HCT116 (cell line): ENCODE measurements at regions not wholly inside any gene's neighbourhood (a gene's known extent, or its start where the extent isn't known, plus 50 kb on each side); places are given as distances from the start of the nearest gene placed in this dataset.

Experiments
- ATAC-seq: fragments of 200-7000 bp; cut with Tn5 transposase; 2 replicates; pipeline ENCODE4 v1.9.1; 2020; ENCODE audit warnings: mild to moderate bottlenecking, moderate library complexity
- BruUV-seq: library from RNA; stranded (reverse); fragments of 400-500 nt; replicated peaks from 2 replicates; lab custom pipeline; 2021; lab: Mats Ljungman, UMichigan
- CTCF ChIA-PET: fragments of 300-600 bp; sonication (Branson Sonifier 250); formaldehyde crosslinking; loops from one replicate; lab custom pipeline; 2021; ENCODE audit warnings: antibody characterized with exemption; lab: Charles Lee
- POLR2A ChIA-PET: fragments of 300-600, 350-600 bp; sonication (Branson Sonifier 250); formaldehyde crosslinking; loops from one replicate; lab custom pipeline; 2021; ENCODE audit warnings: antibody characterized with exemption; lab: Charles Lee
- RAD21 ChIA-PET, 2 experiments: fragments of 300-600 bp; sonication (Branson Sonifier 250); formaldehyde crosslinking; loops; one replicate each; lab custom pipeline; 2023; ENCODE audit warnings: low total read pairs in 2 of 2; ENCODE audit not compliant: uncharacterized antibody in 2 of 2, unreplicated experiment in 2 of 2, low non-redundant PET in 1 of 2; lab: Charles Lee
- DNase-seq: peaks from one replicate; pipeline ENCODE4 v3.0.0-alpha.2; 2010; ENCODE audit warnings: low read depth, low spot score
- H2AFZ ChIP-seq: fragments of 200-600 bp; shearing (Covaris generic), sonication (generic); 2 replicates; pipeline ENCODE4 v1.6.1; 2017; ENCODE audit warnings: low read depth, mixed run types, mixed read lengths, antibody characterized with exemption, low read length; ENCODE audit not compliant: poor library complexity, severe bottlenecking
- H3K27ac ChIP-seq: 2 replicates; pipeline ENCODE4 v1.5.1; 2012; ENCODE audit warnings: low read depth, low read length
- H3K27me3 ChIP-seq: fragments of 200-600 bp; sonication (generic); 2 replicates; pipeline ENCODE4 v1.6.1; 2016; ENCODE audit warnings: mixed run types, low read length, mixed read lengths; ENCODE audit not compliant: insufficient read depth
- H3K36me3 ChIP-seq, 2 experiments: fragments of 200-500 bp in 1 of 2; fragments of 200-600 bp in 1 of 2; sonication (Bioruptor generic) in 1 of 2; sonication (generic) in 1 of 2; 2 replicates each; pipeline versions ENCODE4 v1.5.1 to v1.6.1; 2014 to 2016; ENCODE audit warnings: low read length in 2 of 2, inconsistent platforms in 1 of 2, mixed read lengths in 1 of 2, mixed run types in 1 of 2; ENCODE audit not compliant: insufficient read depth in 2 of 2, control insufficient read depth in 1 of 2
- H3K4me1 ChIP-seq, 2 experiments: fragments of 200-600 bp in 1 of 2; sonication (generic) in 1 of 2; 2 replicates each; pipeline versions ENCODE4 v1.5.1 to v1.6.1; 2012 to 2017; ENCODE audit warnings: low read length in 2 of 2, inconsistent platforms in 1 of 2, mild to moderate bottlenecking in 1 of 2, mixed read lengths in 1 of 2, mixed run types in 1 of 2, moderate library complexity in 1 of 2; ENCODE audit not compliant: insufficient read depth in 2 of 2, control insufficient read depth in 1 of 2
- H3K4me2 ChIP-seq: fragments of 200-600 bp; sonication (generic); 2 replicates; pipeline ENCODE4 v1.6.1; 2017; ENCODE audit warnings: mixed run types, low read length, mixed read lengths
- H3K4me3 ChIP-seq, 2 experiments: fragments of 200-600 bp in 1 of 2; sonication (generic) in 1 of 2; replicated peaks in 1 of 2; 2 replicates each; pipeline ENCODE4 v1.5.1; 2011 to 2016; ENCODE audit warnings: low read length in 2 of 2, control low read depth in 1 of 2, low read depth in 1 of 2, mild to moderate bottlenecking in 1 of 2, mixed read lengths in 1 of 2, mixed run types in 1 of 2
- H3K79me2 ChIP-seq: fragments of 200-600 bp; sonication (generic); 2 replicates; pipeline ENCODE4 v1.6.1; 2017; ENCODE audit warnings: mild to moderate bottlenecking, mixed run types, low read length, moderate library complexity, mixed read lengths; ENCODE audit not compliant: insufficient read depth
- H3K9ac ChIP-seq: fragments of 200-600 bp; sonication (generic); 2 replicates; pipeline ENCODE4 v1.6.1; 2016; ENCODE audit warnings: low read length, mixed read lengths
- H3K9me2 ChIP-seq: fragments of 200-600 bp; sonication (generic), shearing (Covaris generic); 2 replicates; pipeline ENCODE4 v1.6.1; 2017; ENCODE audit warnings: mixed run types, mild to moderate bottlenecking, moderate library complexity; ENCODE audit not compliant: insufficient read depth
- H3K9me3 ChIP-seq, 2 experiments: fragments of 200-500 bp in 1 of 2; fragments of 200-600 bp in 1 of 2; sonication (Bioruptor generic) in 1 of 2; sonication (generic) in 1 of 2; 2 replicates each; pipeline ENCODE4 v1.6.1; 2014 to 2017; ENCODE audit warnings: low read length in 2 of 2, mixed read lengths in 2 of 2, inconsistent platforms in 1 of 2, low read depth in 1 of 2, mild to moderate bottlenecking in 1 of 2, mixed run types in 1 of 2, moderate library complexity in 1 of 2; ENCODE audit not compliant: control insufficient read depth in 1 of 2, insufficient read depth in 1 of 2
- H4K20me1 ChIP-seq: fragments of 200-600 bp; sonication (generic), shearing (Covaris generic); 2 replicates; pipeline ENCODE4 v1.6.1; 2017; ENCODE audit warnings: mixed run types, mild to moderate bottlenecking, moderate library complexity; ENCODE audit not compliant: insufficient read depth
- CBX3 ChIP-seq: IDR thresholded peaks from 2 replicates; pipeline ENCODE4 v1.6.1; 2012; ENCODE audit warnings: low read depth
- CEBPB ChIP-seq: IDR thresholded peaks from 2 replicates; pipeline ENCODE4 v1.6.1; 2012; ENCODE audit warnings: low read depth
- CTCF ChIP-seq, 3 experiments: fragments of 200-600 bp in 1 of 3; sonication (generic) in 1 of 3; IDR thresholded peaks in 2 of 3; conservative IDR thresholded peaks in 1 of 3; 2 replicates each; pipeline ENCODE4 v1.5.1; 2012 to 2017; ENCODE audit warnings: low read depth in 2 of 3, low read length in 2 of 3, antibody characterized with exemption in 1 of 3, borderline replicate concordance in 1 of 3, control low read depth in 1 of 3, mild to moderate bottlenecking in 1 of 3, mixed read lengths in 1 of 3, mixed run types in 1 of 3, moderate library complexity in 1 of 3; ENCODE audit not compliant: insufficient read depth in 1 of 3
- EGR1 ChIP-seq: IDR thresholded peaks from 2 replicates; pipeline ENCODE4 v1.6.1; 2012; ENCODE audit warnings: low read depth
- ELF1 ChIP-seq: IDR thresholded peaks from 2 replicates; pipeline ENCODE4 v1.6.1; 2012; ENCODE audit warnings: low read depth, borderline replicate concordance
- FOSL1 ChIP-seq: IDR thresholded peaks from 2 replicates; pipeline ENCODE4 v1.6.1; 2012; ENCODE audit warnings: low read depth
- JUND ChIP-seq: IDR thresholded peaks from 2 replicates; pipeline ENCODE4 v1.6.1; 2012
- POLR2A ChIP-seq: IDR thresholded peaks from 2 replicates; pipeline ENCODE4 v1.7.0; 2011; ENCODE audit warnings: borderline replicate concordance; ENCODE audit not compliant: insufficient read depth, insufficient read length; ENCODE audit errors: extremely low read depth
- POLR2AphosphoS5 ChIP-seq: IDR thresholded peaks from 2 replicates; pipeline ENCODE4 v1.6.1; 2011; ENCODE audit warnings: mild to moderate bottlenecking, low read depth, low read length, moderate library complexity
- RAD21 ChIP-seq: IDR thresholded peaks from 2 replicates; pipeline ENCODE4 v1.6.1; 2012; ENCODE audit warnings: low read depth, mild to moderate bottlenecking
- SIN3A ChIP-seq: IDR thresholded peaks from 2 replicates; pipeline ENCODE4 v1.6.1; 2012; ENCODE audit warnings: low read depth
- intact Hi-C: fragments of 100-400 bp; cut with micrococcal nuclease; formaldehyde crosslinking; loops from 2 replicates; pipeline ENCODE4 v1.10.0; 2022
- TF ChIP-seq, protein P1 (sequence below): IDR thresholded peaks from 2 replicates; pipeline ENCODE4 v1.6.1; 2012
- TF ChIP-seq, protein P2 (sequence below): IDR thresholded peaks from 2 replicates; pipeline ENCODE4 v1.6.1; 2012
- TF ChIP-seq, protein P3 (sequence below): IDR thresholded peaks from 2 replicates; pipeline ENCODE4 v1.6.1; 2011; ENCODE audit warnings: mild to moderate bottlenecking, low read length, moderate library complexity; ENCODE audit not compliant: insufficient replicate concordance; ENCODE audit errors: extremely low read depth

DNA sequence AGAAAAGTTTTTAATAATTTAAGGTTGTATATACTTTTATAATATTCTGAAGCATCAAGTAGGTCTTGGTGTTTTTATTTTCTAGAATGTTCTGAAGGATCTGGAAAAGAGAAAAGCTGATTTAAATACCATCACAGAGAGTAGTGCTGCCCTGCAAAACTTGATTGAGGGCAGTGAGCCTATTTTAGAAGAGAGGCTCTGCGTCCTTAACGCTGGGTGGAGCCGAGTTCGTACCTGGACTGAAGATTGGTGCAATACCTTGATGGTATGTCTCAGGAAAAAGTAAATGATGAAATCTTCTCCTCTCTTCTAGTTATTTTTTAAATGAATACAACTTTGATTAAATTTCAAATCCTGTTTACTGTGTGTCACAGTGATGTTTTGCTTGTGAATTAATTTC lies 225.7 kb downstream of the UTRN start:
- DNase-seq = no peak
- no peak overlapping the region for H3K4me2 ChIP-seq
- no peak overlapping the region for H2AFZ ChIP-seq
- ChIA-PET POLR2A (no interaction called here), RAD21 (no interaction called here)
- no peaks in the 10 kb centered on the region for H3K4me1 ChIP-seq
- no TSS peak for BruUV-seq
- no peak for TF ChIP-seq EGR1
- TF ChIP-seq ELF1 = no peak
- no peak for TF ChIP-seq CEBPB
- no peak for TF ChIP-seq SIN3A
- no peak for TF ChIP-seq RAD21
- TF ChIP-seq POLR2AphosphoS5 = no peak
- TF ChIP-seq FOSL1 = no peak
- TF ChIP-seq CTCF (IDR thresholded peaks at IDR 0.05 in 2 of 3, conservative IDR thresholded peaks at IDR 0.05 in 1 of 3; ENCODE audit: borderline replicate concordance in 1 of 3, insufficient read depth in 1 of 3, low read depth in 2 of 3, low read length in 2 of 3) = no peak
- TF ChIP-seq, protein P1, sequence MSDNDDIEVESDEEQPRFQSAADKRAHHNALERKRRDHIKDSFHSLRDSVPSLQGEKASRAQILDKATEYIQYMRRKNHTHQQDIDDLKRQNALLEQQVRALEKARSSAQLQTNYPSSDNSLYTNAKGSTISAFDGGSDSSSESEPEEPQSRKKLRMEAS = no peak
- no peak for TF ChIP-seq POLR2A
- TF ChIP-seq JUND = no peak
- TF ChIP-seq CBX3 = no peak
- TF ChIP-seq, protein P2, sequence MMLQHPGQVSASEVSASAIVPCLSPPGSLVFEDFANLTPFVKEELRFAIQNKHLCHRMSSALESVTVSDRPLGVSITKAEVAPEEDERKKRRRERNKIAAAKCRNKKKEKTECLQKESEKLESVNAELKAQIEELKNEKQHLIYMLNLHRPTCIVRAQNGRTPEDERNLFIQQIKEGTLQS = no peak
- TF ChIP-seq, protein P3, sequence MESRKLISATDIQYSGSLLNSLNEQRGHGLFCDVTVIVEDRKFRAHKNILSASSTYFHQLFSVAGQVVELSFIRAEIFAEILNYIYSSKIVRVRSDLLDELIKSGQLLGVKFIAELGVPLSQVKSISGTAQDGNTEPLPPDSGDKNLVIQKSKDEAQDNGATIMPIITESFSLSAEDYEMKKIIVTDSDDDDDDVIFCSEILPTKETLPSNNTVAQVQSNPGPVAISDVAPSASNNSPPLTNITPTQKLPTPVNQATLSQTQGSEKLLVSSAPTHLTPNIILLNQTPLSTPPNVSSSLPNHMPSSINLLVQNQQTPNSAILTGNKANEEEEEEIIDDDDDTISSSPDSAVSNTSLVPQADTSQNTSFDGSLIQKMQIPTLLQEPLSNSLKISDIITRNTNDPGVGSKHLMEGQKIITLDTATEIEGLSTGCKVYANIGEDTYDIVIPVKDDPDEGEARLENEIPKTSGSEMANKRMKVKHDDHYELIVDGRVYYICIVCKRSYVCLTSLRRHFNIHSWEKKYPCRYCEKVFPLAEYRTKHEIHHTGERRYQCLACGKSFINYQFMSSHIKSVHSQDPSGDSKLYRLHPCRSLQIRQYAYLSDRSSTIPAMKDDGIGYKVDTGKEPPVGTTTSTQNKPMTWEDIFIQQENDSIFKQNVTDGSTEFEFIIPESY = no peak
- TF ChIP-seq, all 23 proteins: peak for 0
- CTCF ChIA-PET = no interaction called here
- H3K27me3 ChIP-seq = no peaks in the 10 kb centered on the region
- H3K27ac ChIP-seq = no peak overlapping the region
- no peaks in the 10 kb centered on the region for H4K20me1 ChIP-seq
- H3K36me3 ChIP-seq = no peaks in the 10 kb centered on the region
- no peaks in the 10 kb centered on the region for H3K9me2 ChIP-seq
- no peak for ATAC-seq
- H3K9me3 ChIP-seq = no peaks in the 10 kb centered on the region
- no peak overlapping the region for H3K9ac ChIP-seq
- intact Hi-C loops = no loop called here
- H3K79me2 ChIP-seq = no peaks in the 10 kb centered on the region
- H3K4me3 ChIP-seq = no peak overlapping the region
